SH-SY5Y (cell line): ENCODE measurements at regions not wholly inside any gene's neighbourhood (a gene's known extent, or its start where the extent isn't known, plus 50 kb on each side); places are given as distances from the start of the nearest gene placed in this dataset.

Source experiments
- GATA2 ChIP-seq: IDR thresholded peaks from 2 replicates; pipeline ENCODE4 v1.6.1; 2011; ENCODE audit warnings: mild to moderate bottlenecking, low read depth, low read length
- GATA3 ChIP-seq: IDR thresholded peaks from 2 replicates; pipeline ENCODE4 v1.6.1; 2011; ENCODE audit warnings: low read depth, mild to moderate bottlenecking, low read length, moderate library complexity

DNA sequence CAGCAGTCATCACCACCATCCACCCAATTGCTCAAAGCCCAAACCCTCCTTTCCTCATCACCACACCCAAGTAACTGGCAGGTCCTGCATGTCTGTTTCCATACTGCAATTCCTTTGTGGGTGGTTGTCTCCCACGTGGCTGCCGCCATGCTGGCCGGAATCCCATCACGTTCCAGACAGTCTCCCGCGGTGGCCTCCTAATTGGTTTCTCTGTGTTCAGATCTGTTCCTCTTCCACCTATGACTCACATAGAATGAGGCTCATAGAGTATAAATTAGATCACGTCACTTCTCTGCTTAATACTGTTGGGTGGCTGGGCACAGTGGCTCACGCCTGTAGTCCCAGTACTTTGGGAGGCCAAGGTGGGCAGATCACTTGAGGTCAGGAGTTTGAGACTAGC, 813.0 kb downstream of the TYW1 start:
- TF ChIP-seq GATA2, result no peak
- no peak for TF ChIP-seq GATA3
